Mesenchymal stem cell (in vitro differentiated cells and primary cell): ENCODE measurements at regions not wholly inside any gene's neighbourhood (a gene's known extent, or its start where the extent isn't known, plus 50 kb on each side); places are given as distances from the start of the nearest gene placed in this dataset.

Source experiments
- DNase-seq: peaks from one replicate; pipeline ENCODE4 v3.0.0-alpha.2; 2013
- H2AFZ ChIP-seq: one replicate; pipeline ENCODE4 v1.6.1; 2013; ENCODE audit warnings: low read depth, mild to moderate bottlenecking, control low read depth, inconsistent platforms, low read length, moderate library complexity
- H2AK5ac ChIP-seq: 2 replicates; pipeline ENCODE4 v1.6.1; 2013; ENCODE audit warnings: low read length, moderate library complexity, mild to moderate bottlenecking, inconsistent platforms; ENCODE audit not compliant: severe bottlenecking
- H2BK120ac ChIP-seq: one replicate; pipeline ENCODE4 v1.6.1; 2013; ENCODE audit warnings: low read depth, mild to moderate bottlenecking, inconsistent platforms, low read length, moderate library complexity
- H2BK12ac ChIP-seq, 2 experiments: one replicate each; pipeline ENCODE4 v1.6.1; 2013; ENCODE audit warnings: inconsistent platforms in 2 of 2, low read length in 2 of 2, mild to moderate bottlenecking in 2 of 2, moderate library complexity in 2 of 2, control low read depth in 1 of 2
- H2BK15ac ChIP-seq: one replicate; pipeline ENCODE4 v1.6.1; 2013; ENCODE audit warnings: mild to moderate bottlenecking, low read depth, inconsistent platforms; ENCODE audit not compliant: poor library complexity, severe bottlenecking
- H2BK5ac ChIP-seq: 2 replicates; pipeline ENCODE4 v1.6.1; 2013; ENCODE audit warnings: low read depth, mild to moderate bottlenecking, low read length, control low read depth, inconsistent platforms; ENCODE audit not compliant: poor library complexity, severe bottlenecking
- H3K14ac ChIP-seq, 2 experiments: one replicate each; pipeline ENCODE4 v1.6.1; 2013; ENCODE audit warnings: inconsistent platforms in 2 of 2, low read length in 2 of 2, control low read depth in 1 of 2, mild to moderate bottlenecking in 1 of 2, moderate library complexity in 1 of 2
- H3K18ac ChIP-seq, 2 experiments: one replicate each; pipeline ENCODE4 v1.6.1; 2013; ENCODE audit warnings: inconsistent platforms in 2 of 2, low read length in 2 of 2, control low read depth in 1 of 2, low read depth in 1 of 2, mild to moderate bottlenecking in 1 of 2
- H3K23ac ChIP-seq, 2 experiments: one replicate each; pipeline ENCODE4 v1.6.1; 2013; ENCODE audit warnings: inconsistent platforms in 2 of 2, low read length in 2 of 2, mild to moderate bottlenecking in 2 of 2, moderate library complexity in 2 of 2, control low read depth in 1 of 2
- H3K27ac ChIP-seq: 2 replicates; pipeline ENCODE4 v1.5.1; 2013; ENCODE audit warnings: mild to moderate bottlenecking, moderate library complexity, low read length, control low read depth, inconsistent platforms; ENCODE audit not compliant: poor library complexity, severe bottlenecking
- H3K27me3 ChIP-seq, 2 experiments: 2 replicates each; pipeline versions ENCODE4 v1.6.1 to v1.7.0; 2013; ENCODE audit warnings: low read length in 2 of 2, mild to moderate bottlenecking in 2 of 2, moderate library complexity in 2 of 2, control low read depth in 1 of 2, inconsistent platforms in 1 of 2; ENCODE audit not compliant: control insufficient read depth in 1 of 2, insufficient read depth in 1 of 2
- H3K36me3 ChIP-seq, 2 experiments: 2 replicates each; pipeline versions ENCODE4 v1.6.1 to v1.7.0; 2013; ENCODE audit warnings: low read length in 2 of 2, control low read depth in 1 of 2, inconsistent platforms in 1 of 2, low read depth in 1 of 2, mild to moderate bottlenecking in 1 of 2; ENCODE audit not compliant: insufficient read depth in 2 of 2, control insufficient read depth in 1 of 2
- H3K4ac ChIP-seq, 2 experiments: one replicate each; pipeline ENCODE4 v1.6.1; 2013; ENCODE audit warnings: inconsistent platforms in 2 of 2, low read length in 2 of 2, mild to moderate bottlenecking in 2 of 2, moderate library complexity in 2 of 2, control low read depth in 1 of 2, low read depth in 1 of 2
- H3K4me1 ChIP-seq: 2 replicates; pipeline ENCODE4 v1.6.1; 2013; ENCODE audit warnings: low read depth, low read length, control low read depth; ENCODE audit not compliant: control insufficient read depth, insufficient read depth
- H3K4me2 ChIP-seq: 2 replicates; pipeline ENCODE4 v1.6.1; 2013; ENCODE audit warnings: low read length, mild to moderate bottlenecking, inconsistent platforms; ENCODE audit not compliant: poor library complexity, severe bottlenecking
- H3K4me3 ChIP-seq, 2 experiments: 2 replicates each; pipeline versions ENCODE4 v1.5.1 to v1.7.0; 2013; ENCODE audit warnings: low read length in 2 of 2, mild to moderate bottlenecking in 2 of 2, control low read depth in 1 of 2, low read depth in 1 of 2; ENCODE audit not compliant: insufficient read depth in 1 of 2
- H3K79me1 ChIP-seq: replicated peaks from 2 replicates; pipeline ENCODE4 v1.6.1; 2013; ENCODE audit warnings: mild to moderate bottlenecking, control low read depth, low read length, inconsistent platforms; ENCODE audit not compliant: poor library complexity, severe bottlenecking
- H3K9ac ChIP-seq: 2 replicates; pipeline ENCODE4 v1.7.0; 2013; ENCODE audit warnings: mild to moderate bottlenecking, low read length, moderate library complexity
- H3K9me3 ChIP-seq: 2 replicates; pipeline ENCODE4 v1.7.0; 2013; ENCODE audit warnings: mild to moderate bottlenecking, low read length; ENCODE audit not compliant: control insufficient read depth
- H4K8ac ChIP-seq: one replicate; pipeline ENCODE4 v1.6.1; 2013; ENCODE audit warnings: inconsistent platforms, mild to moderate bottlenecking, low read length, moderate library complexity
- H4K91ac ChIP-seq: one replicate; pipeline ENCODE4 v1.6.1; 2013; ENCODE audit warnings: mild to moderate bottlenecking, low read length, inconsistent platforms
- WGBS: methylation state at CpG from one replicate; pipeline ENCODE4 v1.1.7; 2013; ENCODE audit warnings: mixed read lengths; 5-methylcytosine and 5-hydroxymethylcytosine counted together

DNA sequence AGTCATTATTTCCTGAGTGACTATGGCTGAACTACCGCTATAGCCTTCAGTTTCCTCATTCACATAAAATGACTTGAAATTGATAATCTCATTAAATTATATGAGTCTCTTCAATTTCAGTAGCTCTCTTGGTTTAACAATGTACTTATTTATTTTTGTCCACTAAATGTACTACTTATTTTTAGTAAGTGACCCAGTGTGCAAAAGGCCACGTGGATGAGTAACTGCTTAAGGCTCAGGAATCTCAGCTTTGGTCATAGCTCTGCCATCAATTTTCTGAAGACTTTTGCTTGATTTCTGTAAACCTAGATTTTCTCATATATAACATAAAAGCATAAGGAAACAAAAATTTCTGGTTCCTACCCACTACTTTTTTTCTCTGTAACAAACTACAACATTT lies 1132.9 kb upstream of the CDH8 start:
- Histone ChIP-seq H2BK15ac (no peak overlapping the region), H2BK120ac (no peak overlapping the region), H3K4ac (no peak overlapping the region), H2AFZ (no peak overlapping the region), H2AK5ac (no peak overlapping the region), H3K23ac (no peak overlapping the region), H3K4me1 (no peaks in the 10 kb centered on the region), H4K8ac (no peak overlapping the region), H3K9ac (no peak overlapping the region), H3K27ac (no peak overlapping the region), H2BK12ac (no peak overlapping the region), H3K36me3 (no peaks in the 10 kb centered on the region), H4K91ac (no peak overlapping the region), H3K9me3 (peaks cover 9% of the 10 kb centered on the region), H3K18ac (no peak overlapping the region), H3K79me1 (no peaks in the 10 kb centered on the region), H3K14ac (no peak overlapping the region), H3K4me2 (no peak overlapping the region), H3K4me3 (no peak overlapping the region), H3K27me3 (no peaks in the 10 kb centered on the region), H2BK5ac (no peak overlapping the region)
- WGBS, result no CpG with 5 or more reads among the region's 2 CpGs
- DNase-seq, result no peak

DNA sequence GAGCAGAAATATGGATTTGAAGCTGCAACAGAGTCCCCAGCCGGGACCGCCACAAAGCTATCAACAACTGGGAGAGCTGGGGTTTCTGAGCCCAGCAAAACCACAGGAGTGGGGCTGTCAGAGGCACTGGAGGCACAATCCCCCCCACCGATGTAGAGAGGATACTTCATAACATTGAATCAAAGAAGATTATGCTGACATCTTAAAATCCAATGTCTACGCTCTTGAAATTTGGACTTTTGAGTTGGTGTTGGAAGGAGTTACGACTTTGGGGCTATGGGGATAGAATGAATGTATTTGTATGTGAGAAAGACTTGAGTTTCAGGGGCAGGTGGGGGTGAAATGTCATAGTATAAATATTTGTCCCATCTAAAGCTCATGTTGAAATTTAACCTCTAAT lies 1121.6 kb upstream of the CDH8 start:
- no peak overlapping the region for H3K27ac ChIP-seq

DNA sequence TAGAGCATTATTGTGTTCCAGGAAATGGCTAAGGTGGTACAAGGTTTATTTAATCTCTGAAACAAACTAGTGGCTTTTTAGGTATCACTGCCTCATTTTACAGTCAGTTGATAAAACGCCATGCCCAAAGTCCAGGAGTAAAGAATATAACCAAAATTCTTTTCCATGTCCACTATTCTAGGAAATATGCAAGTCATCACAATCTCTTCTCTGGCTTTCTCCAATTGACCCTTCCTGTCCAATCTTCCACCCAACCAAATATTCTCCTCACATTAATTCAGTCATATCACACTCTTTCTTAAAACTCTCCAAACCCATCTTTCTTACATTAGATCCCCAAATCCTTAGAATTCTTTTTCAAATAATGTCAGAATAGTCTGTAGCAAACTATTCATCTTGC lies 1110.0 kb upstream of the CDH8 start:
- no peak overlapping the region for H2AFZ ChIP-seq
- no peak overlapping the region for H3K23ac ChIP-seq
- H3K79me1 ChIP-seq, result no peaks in the 10 kb centered on the region
- peaks cover 4% of the 10 kb centered on the region for H3K9me3 ChIP-seq
- no peak overlapping the region for H3K4me2 ChIP-seq
- no peak overlapping the region for H3K9ac ChIP-seq
- no peaks in the 10 kb centered on the region for H3K4me1 ChIP-seq
- H4K91ac ChIP-seq, result no peak overlapping the region
- no peak for DNase-seq
- 76% methylated on average over 1 of the region's 1 CpG for WGBS
- H3K27ac ChIP-seq, result no peak overlapping the region
- H3K36me3 ChIP-seq, result no peaks in the 10 kb centered on the region
- no peak overlapping the region for H3K4ac ChIP-seq
- H4K8ac ChIP-seq, result no peak overlapping the region
- no peak overlapping the region for H2BK120ac ChIP-seq
- no peak overlapping the region for H3K4me3 ChIP-seq
- H2BK5ac ChIP-seq, result no peak overlapping the region
- H2AK5ac ChIP-seq, result no peak overlapping the region
- no peak overlapping the region for H2BK15ac ChIP-seq
- no peak overlapping the region for H3K14ac ChIP-seq
- no peak overlapping the region for H2BK12ac ChIP-seq
- H3K27me3 ChIP-seq, result no peaks in the 10 kb centered on the region
- H3K18ac ChIP-seq, result no peak overlapping the region

More for the DNA sequence above, 1121.6 kb upstream of the CDH8 start:
- no peak overlapping the region for H4K91ac ChIP-seq
- no peak overlapping the region for H2BK15ac ChIP-seq
- H3K4ac ChIP-seq, result no peak overlapping the region
- 91% methylated on average over 4 of the region's 5 CpGs for WGBS
- H3K18ac ChIP-seq, result no peak overlapping the region
- H3K9ac ChIP-seq, result no peak overlapping the region
- H3K9me3 ChIP-seq, result peaks cover 3% of the 10 kb centered on the region
- H2AK5ac ChIP-seq, result no peak overlapping the region
- H2AFZ ChIP-seq, result no peak overlapping the region
- H4K8ac ChIP-seq, result no peak overlapping the region
- H3K79me1 ChIP-seq, result no peaks in the 10 kb centered on the region
- no peak overlapping the region for H3K23ac ChIP-seq
- no peaks in the 10 kb centered on the region for H3K4me1 ChIP-seq
- no peak overlapping the region for H3K4me2 ChIP-seq
- no peak for DNase-seq
- no peak overlapping the region for H2BK12ac ChIP-seq
- H3K4me3 ChIP-seq, result no peak overlapping the region
- no peaks in the 10 kb centered on the region for H3K27me3 ChIP-seq
- no peak overlapping the region for H3K14ac ChIP-seq
- H2BK5ac ChIP-seq, result no peak overlapping the region
- no peaks in the 10 kb centered on the region for H3K36me3 ChIP-seq
- H2BK120ac ChIP-seq, result no peak overlapping the region

DNA sequence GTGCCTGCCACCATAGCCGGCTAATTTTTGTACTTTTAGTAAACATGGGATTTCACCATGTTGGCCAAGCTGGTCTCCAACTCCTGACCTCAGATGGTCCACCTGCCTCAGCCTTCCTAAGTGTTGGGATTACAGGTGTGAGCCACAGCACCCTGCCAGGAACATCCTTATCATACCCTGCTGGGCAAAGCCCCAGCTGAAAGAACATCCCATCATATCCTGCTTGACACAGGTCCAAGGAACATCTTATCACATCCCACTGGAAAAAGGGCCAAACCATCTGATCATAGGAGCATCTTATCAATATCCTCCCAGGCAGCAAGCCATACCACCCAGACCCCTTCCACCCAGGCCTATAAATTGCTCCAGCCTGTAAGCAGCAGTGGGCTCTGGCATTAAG lies 1109.2 kb upstream of the CDH8 start:
- no peak for DNase-seq
- Histone ChIP-seq H3K36me3 (no peaks in the 10 kb centered on the region), H3K9me3 (peaks cover 4% of the 10 kb centered on the region), H4K8ac (no peak overlapping the region), H4K91ac (no peak overlapping the region), H2BK120ac (no peak overlapping the region), H3K18ac (no peak overlapping the region), H3K27me3 (no peaks in the 10 kb centered on the region), H2BK15ac (no peak overlapping the region), H2BK12ac (no peak overlapping the region), H2BK5ac (no peak overlapping the region), H3K27ac (no peak overlapping the region), H2AFZ (no peak overlapping the region), H3K14ac (no peak overlapping the region), H3K4me1 (no peaks in the 10 kb centered on the region), H3K79me1 (no peaks in the 10 kb centered on the region), H3K4me3 (no peak overlapping the region), H2AK5ac (no peak overlapping the region), H3K9ac (no peak overlapping the region), H3K4me2 (no peak overlapping the region), H3K4ac (no peak overlapping the region), H3K23ac (no peak overlapping the region)
- WGBS, result 85% methylated on average over 1 of the region's 1 CpG
